Heart left ventricle (tissue), 16 donors: ENCODE measurements at regions not wholly inside any gene's neighbourhood (a gene's known extent, or its start where the extent isn't known, plus 50 kb on each side); places are given as distances from the start of the nearest gene placed in this dataset.
A peak's percentile ranks its signal among the peaks of the same experiment; 100 is the strongest.

ENCODE experiments used
- ATAC-seq, 4 donors: fragments of 200-7000 bp; cut with Tn5 transposase; one replicate each; pipeline ENCODE4 v1.9.1; 2020 to 2022; ENCODE audit warnings: moderate library complexity in 4 of 4, mild to moderate bottlenecking in 3 of 4, moderate number of reproducible peaks in 1 of 4
- DNase-seq, 5 donors: peaks; one replicate each; pipeline ENCODE4 v3.0.0-alpha.2; 2020
- H3K27ac ChIP-seq, 12 donors: fragments of 200-600 bp; sonication (generic) in 4 of 12; one replicate each; pipeline versions ENCODE4 v1.5.0 to v1.8.0; 2016 to 2022; ENCODE audit warnings: mild to moderate bottlenecking in 2 of 12
- H3K27me3 ChIP-seq, 9 donors: fragments of 200-600 bp; sonication (generic) in 2 of 9; one replicate each; pipeline versions ENCODE4 v1.5.1 to v1.8.0; 2016 to 2022; ENCODE audit warnings: mild to moderate bottlenecking in 3 of 9
- H3K36me3 ChIP-seq, 9 donors: fragments of 200-600 bp; sonication (generic) in 2 of 9; one replicate each; pipeline versions ENCODE4 v1.5.0 to v1.8.0; 2018 to 2022; ENCODE audit warnings: mild to moderate bottlenecking in 2 of 9
- H3K4me1 ChIP-seq, 12 donors: fragments of 200-600 bp; sonication (generic) in 4 of 12; one replicate each; pipeline versions ENCODE4 v1.5.0 to v1.8.0; 2016 to 2022; ENCODE audit warnings: mild to moderate bottlenecking in 3 of 12
- H3K4me3 ChIP-seq, 12 donors: fragments of 200-600 bp; sonication (generic) in 4 of 12; one replicate each; pipeline versions ENCODE4 v1.5.0 to v1.8.0; 2017 to 2022; ENCODE audit warnings: mild to moderate bottlenecking in 9 of 12, moderate library complexity in 4 of 12
- H3K9me3 ChIP-seq, 12 donors: fragments of 200-600 bp; sonication (generic) in 4 of 12; one replicate each; pipeline versions ENCODE4 v1.5.0 to v1.8.0; 2016 to 2022; ENCODE audit warnings: mild to moderate bottlenecking in 1 of 12
- POLR2A ChIP-seq, 2 donors: fragments of 450-650 bp; IDR thresholded peaks; one replicate each; pipeline ENCODE4 v1.6.1; 2017; ENCODE audit warnings: antibody characterized with exemption in 2 of 2, mild to moderate bottlenecking in 2 of 2, moderate library complexity in 2 of 2
- WGBS, 4 donors: extraction: QIAGEN DNeasy Blood & Tissue Kit in 2 of 4; methylation state at CpG; one replicate each; pipeline versions ENCODE4 v1.1.5 to v1.1.7; 2013 to 2018; 5-methylcytosine and 5-hydroxymethylcytosine counted together
- intact Hi-C, 10 donors: fragments of 100-400 bp; cut with DNase I; formaldehyde crosslinking; loops; one replicate each; pipeline versions ENCODE4 v1.11.1 to v1.14.2; 2022
- TF ChIP-seq, protein P1 (sequence below), 12 donors: fragments of 200-600 bp; sonication (generic) in 4 of 12; IDR thresholded peaks; one replicate each; pipeline versions ENCODE4 v1.5.0 to v1.8.0; 2018 to 2022; ENCODE audit warnings: antibody characterized with exemption in 12 of 12, mild to moderate bottlenecking in 5 of 12
- donor health status: ischemic (EF 13 %, LVEDD 7.1; RV severe dilation, severe dysfunction).
- donor health status: healthy with polysubstance abuse.
- donor health status: DM: no; HTN: yes; CAD: no.
- donor health status: DM: no; HTN: no; CAD: no.
- donor health status: ischemic (EF 25% LVEDD 6.9; RV normal size, moderate dysfunction).
- donor health status: ischemic (EF 25% LVEDD 5.7; RV mildly dilated, moderate dysfunction).
- donor health status: healthy.
- donor health status: DM: yes; HTN: yes; CAD: no.
- donor health status: ischemic (EF 35%, LVEDD 5.7; RV mildly dilated, moderate dysfunction).
- donor health status: nonischemic (EF 11% LVEDD 7.7; RV severe dilation, severe dysfunction).
- donor health status: DM: yes; HTN: yes; CAD: no.
- donor health status: PGD.
- donor health status: ischemic (EF 29% LVEDD 5.4; RV normal size, mild dysfunction).
- donor health status: nonischemic (EF 23%, LVEDD 6.1; RV moderate dilation, normal function).

- H3K9me3 ChIP-seq = no peaks in the 10 kb centered on the region
- H3K27me3 ChIP-seq = no peaks in the 10 kb centered on the region
- peaks cover 0 to 7% (median 0%) of the 10 kb centered on the region in 12 donors for H3K4me1 ChIP-seq
- H3K27ac ChIP-seq = no peak overlapping the region
- H3K4me3 ChIP-seq = no peak overlapping the region
- H3K36me3 ChIP-seq = peaks cover 0 to 4% (median 0%) of the 10 kb centered on the region in 9 donors
- DNase-seq (no peak), ATAC-seq (no peak)
- 70 to 87% (median 84%) methylated on average over 3 of the region's 3 CpGs for WGBS, 4 donors
- TF ChIP-seq, protein P1, sequence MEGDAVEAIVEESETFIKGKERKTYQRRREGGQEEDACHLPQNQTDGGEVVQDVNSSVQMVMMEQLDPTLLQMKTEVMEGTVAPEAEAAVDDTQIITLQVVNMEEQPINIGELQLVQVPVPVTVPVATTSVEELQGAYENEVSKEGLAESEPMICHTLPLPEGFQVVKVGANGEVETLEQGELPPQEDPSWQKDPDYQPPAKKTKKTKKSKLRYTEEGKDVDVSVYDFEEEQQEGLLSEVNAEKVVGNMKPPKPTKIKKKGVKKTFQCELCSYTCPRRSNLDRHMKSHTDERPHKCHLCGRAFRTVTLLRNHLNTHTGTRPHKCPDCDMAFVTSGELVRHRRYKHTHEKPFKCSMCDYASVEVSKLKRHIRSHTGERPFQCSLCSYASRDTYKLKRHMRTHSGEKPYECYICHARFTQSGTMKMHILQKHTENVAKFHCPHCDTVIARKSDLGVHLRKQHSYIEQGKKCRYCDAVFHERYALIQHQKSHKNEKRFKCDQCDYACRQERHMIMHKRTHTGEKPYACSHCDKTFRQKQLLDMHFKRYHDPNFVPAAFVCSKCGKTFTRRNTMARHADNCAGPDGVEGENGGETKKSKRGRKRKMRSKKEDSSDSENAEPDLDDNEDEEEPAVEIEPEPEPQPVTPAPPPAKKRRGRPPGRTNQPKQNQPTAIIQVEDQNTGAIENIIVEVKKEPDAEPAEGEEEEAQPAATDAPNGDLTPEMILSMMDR (IDR thresholded peaks at IDR 0.05) = no peak
- no peak for TF ChIP-seq POLR2A (IDR thresholded peaks at IDR 0.05)
- intact Hi-C loops = loop anchor here in 2 of 10 donors (10.0 kb wide), 2 partner anchors 134 to 144 kb away; partner anchors contain the start of gene NPR3 (in 1 of the 2)
Observed at GRCh38 chr5:32848681-32849080, 137.6 kb downstream of the NPR3 start.

GRCh38 chr5:32850817-32851496, 139.8 kb downstream of the NPR3 start:
- no peak for DNase-seq
- no peak for TF ChIP-seq POLR2A (IDR thresholded peaks at IDR 0.05)
- TF ChIP-seq, protein P1 (IDR thresholded peaks at IDR 0.05) = no peak
- Histone ChIP-seq H3K4me3 (no peak overlapping the region), H3K9me3 (no peaks in the 10 kb centered on the region), H3K36me3 (peaks cover 0 to 4% (median 0%) of the 10 kb centered on the region in 9 donors), H3K27me3 (no peaks in the 10 kb centered on the region), H3K27ac (no peak overlapping the region), H3K4me1 (peaks cover 0 to 7% (median 0%) of the 10 kb centered on the region in 12 donors)
- ATAC-seq = no peak
- intact Hi-C loops = loop anchor here in 6 of 10 donors (5.0 to 10.0 kb wide), 3 partner anchors 126 to 144 kb away; partner anchors contain the start of gene NPR3 (in 4 of the 6)
- WGBS, 4 donors = 87 to 91% (median 88%) methylated on average over 5 of the region's 5 CpGs

DNA sequence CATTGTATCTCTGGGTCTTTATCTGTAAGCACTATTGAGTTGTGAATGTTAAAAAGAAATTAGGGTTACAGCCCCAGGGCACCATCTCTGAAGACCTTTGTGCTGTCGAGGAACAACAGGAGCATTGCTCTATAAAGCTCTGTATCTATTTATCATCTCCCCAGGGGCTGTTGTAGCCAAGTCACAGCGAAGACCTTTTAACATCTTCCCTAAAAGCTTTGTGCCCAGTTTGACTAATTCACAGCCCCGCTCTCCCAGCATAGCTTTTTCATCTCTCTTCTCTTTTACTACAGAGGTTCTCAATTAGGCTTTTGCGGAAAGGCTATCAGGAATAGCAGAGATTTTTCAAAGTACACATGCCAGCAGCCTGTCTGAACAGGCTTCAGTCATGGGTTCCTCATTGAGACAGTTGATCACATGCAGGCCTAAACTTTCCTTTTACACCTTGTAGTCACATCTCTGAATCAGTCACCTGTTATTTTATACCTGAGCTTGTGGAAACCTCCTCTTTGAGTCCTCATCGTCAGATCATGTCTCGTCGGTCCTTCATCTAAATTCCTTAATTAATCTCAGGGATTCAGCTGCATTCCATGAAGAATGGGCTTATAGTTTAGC, 140.5 kb downstream of the NPR3 start:
- H3K36me3 ChIP-seq = peaks cover 0 to 4% (median 0%) of the 10 kb centered on the region in 9 donors
- no peak for TF ChIP-seq POLR2A (IDR thresholded peaks at IDR 0.05)
- TF ChIP-seq, protein P1 (IDR thresholded peaks at IDR 0.05) = no peak
- intact Hi-C loops = loop anchor here in 6 of 10 donors (5.0 to 10.0 kb wide), 3 partner anchors 127 to 144 kb away; partner anchors contain the start of gene NPR3 (in 4 of the 6)
- H3K4me1 ChIP-seq = peaks cover 0 to 7% (median 0%) of the 10 kb centered on the region in 12 donors
- no peaks in the 10 kb centered on the region for H3K27me3 ChIP-seq
- ATAC-seq (no peak), DNase-seq (no peak)
- H3K27ac ChIP-seq = no peak overlapping the region
- peaks cover 0 to 5% (median under 1%) of the 10 kb centered on the region in 12 donors for H3K9me3 ChIP-seq
- no peak overlapping the region for H3K4me3 ChIP-seq
- whole genome bisulfite sequencing, 4 donors = 88 to 90% (median 88%) methylated on average over 7 of the region's 7 CpGs

DNA sequence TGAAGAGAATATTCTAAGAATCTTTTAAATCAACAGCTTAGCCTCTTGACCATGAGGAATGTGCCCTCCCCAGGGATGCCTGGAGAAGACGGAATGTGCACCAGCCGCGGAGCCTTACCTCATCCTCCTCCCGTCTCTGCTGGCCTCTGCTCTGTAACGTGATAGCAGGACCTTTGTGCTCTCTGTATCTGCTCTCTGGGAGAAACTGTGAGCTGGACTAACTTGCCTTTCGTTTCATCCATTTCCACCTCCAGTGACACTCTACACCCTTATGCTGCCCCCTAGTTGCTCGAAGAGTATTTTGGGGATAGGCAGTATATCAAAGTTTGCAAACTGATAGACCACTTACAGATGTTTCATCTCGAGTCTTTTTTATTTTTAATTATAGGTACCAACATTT, 141.4 kb downstream of the NPR3 start:
- Histone ChIP-seq H3K36me3 (peaks cover 0 to 4% (median 0%) of the 10 kb centered on the region in 9 donors), H3K4me3 (no peak overlapping the region), H3K27me3 (no peaks in the 10 kb centered on the region), H3K27ac (no peak overlapping the region), H3K9me3 (peaks cover 0 to 14% (median 7%) of the 10 kb centered on the region in 12 donors), H3K4me1 (peaks cover 0 to 7% (median 0%) of the 10 kb centered on the region in 12 donors)
- 3 to 17% (median 8%) methylated on average over 8 of the region's 8 CpGs for WGBS, 4 donors
- ATAC-seq = peak; percentile 55 to 82 (median 72)
- DNase-seq = peak in 3 of 5 donors; percentile 7 to 46 (median 38)
- TF ChIP-seq POLR2A (IDR thresholded peaks at IDR 0.05) = no peak
- TF ChIP-seq, protein P1 (IDR thresholded peaks at IDR 0.05) = peak in 11 of 12 donors; percentile 14 to 51 (median 35)
- intact Hi-C loops = loop anchor here in 6 of 10 donors (5.0 to 10.0 kb wide), 3 partner anchors 128 to 145 kb away; partner anchors contain the start of gene NPR3 (in 4 of the 6)
